Mesothelial cell of epicardium (in vitro differentiated cells): ENCODE measurements at regions not wholly inside any gene's neighbourhood (a gene's known extent, or its start where the extent isn't known, plus 50 kb on each side); places are given as distances from the start of the nearest gene placed in this dataset.

Experiments used
- DNase-seq, 2 experiments: peaks; one replicate each; pipeline ENCODE4 v3.0.0; 2021; ENCODE audit warnings: low spot score in 2 of 2; ENCODE audit not compliant: unreplicated experiment in 2 of 2
- H3K27ac Mint-ChIP-seq: 2 replicates; pipeline ENCODE4 v1.8.0; 2021; ENCODE audit warnings: mixed read lengths
- H3K27me3 Mint-ChIP-seq: 2 replicates; pipeline ENCODE4 v1.8.0; 2021; ENCODE audit warnings: low read depth, mixed read lengths
- H3K36me3 Mint-ChIP-seq: 2 replicates; pipeline ENCODE4 v1.8.0; 2021; ENCODE audit warnings: mixed read lengths
- H3K4me1 Mint-ChIP-seq: 2 replicates; pipeline ENCODE4 v1.8.0; 2021; ENCODE audit warnings: mixed read lengths
- H3K4me3 Mint-ChIP-seq: 2 replicates; pipeline ENCODE4 v1.8.0; 2021; ENCODE audit warnings: mild to moderate bottlenecking, moderate library complexity, mixed read lengths
- H3K9me3 Mint-ChIP-seq: 2 replicates; pipeline ENCODE4 v1.8.0; 2021; ENCODE audit warnings: mixed read lengths
- CTCF ChIP-seq: fragments of 200-600 bp; sonication (generic); IDR thresholded peaks from one replicate; pipeline ENCODE4 v1.5.0; 2021; ENCODE audit warnings: antibody characterized with exemption; ENCODE audit not compliant: unreplicated experiment

GRCh38 chr13:97079726-97080125 lies 85.5 kb upstream of the OXGR1 start:
- H3K27me3 Mint-ChIP-seq = no peaks in the 10 kb centered on the region
- H3K4me1 Mint-ChIP-seq = no peaks in the 10 kb centered on the region
- no peak for TF ChIP-seq CTCF
- H3K9me3 Mint-ChIP-seq = peaks cover 4% of the 10 kb centered on the region
- no peak overlapping the region for H3K4me3 Mint-ChIP-seq
- no peak for DNase-seq
- H3K27ac Mint-ChIP-seq = no peak overlapping the region
- no peaks in the 10 kb centered on the region for H3K36me3 Mint-ChIP-seq

GRCh38 chr13:97082461-97083207 lies 88.4 kb upstream of the OXGR1 start:
- TF ChIP-seq CTCF = no peak
- Mint-ChIP-seq H3K4me1 (no peaks in the 10 kb centered on the region), H3K36me3 (no peaks in the 10 kb centered on the region), H3K9me3 (peaks cover 9% of the 10 kb centered on the region), H3K4me3 (no peak overlapping the region), H3K27ac (no peak overlapping the region), H3K27me3 (no peaks in the 10 kb centered on the region)
- no peak for DNase-seq

GRCh38 chr13:97091196-97091595 lies 96.9 kb upstream of the OXGR1 start:
- no peak for TF ChIP-seq CTCF
- Mint-ChIP-seq H3K36me3 (no peaks in the 10 kb centered on the region), H3K4me3 (no peak overlapping the region), H3K27ac (no peak overlapping the region), H3K27me3 (no peaks in the 10 kb centered on the region), H3K4me1 (no peaks in the 10 kb centered on the region), H3K9me3 (peaks cover 28% of the 10 kb centered on the region)
- DNase-seq = no peak

- no peak for TF ChIP-seq CTCF
- no peaks in the 10 kb centered on the region for H3K27me3 Mint-ChIP-seq
- no peak overlapping the region for H3K4me3 Mint-ChIP-seq
- DNase-seq = no peak
- H3K9me3 Mint-ChIP-seq = peaks cover 11% of the 10 kb centered on the region
- no peaks in the 10 kb centered on the region for H3K4me1 Mint-ChIP-seq
- H3K27ac Mint-ChIP-seq = no peak overlapping the region
- H3K36me3 Mint-ChIP-seq = no peaks in the 10 kb centered on the region
Measured at GRCh38 chr13:97100821-97101220, 106.5 kb upstream of the OXGR1 start.

- Mint-ChIP-seq H3K4me1 (no peaks in the 10 kb centered on the region), H3K4me3 (no peak overlapping the region), H3K9me3 (peaks cover 4% of the 10 kb centered on the region), H3K27ac (no peak overlapping the region), H3K27me3 (no peaks in the 10 kb centered on the region), H3K36me3 (no peaks in the 10 kb centered on the region)
- no peak for DNase-seq
- no peak for TF ChIP-seq CTCF
Measured at GRCh38 chr13:97101912-97102708, 107.8 kb upstream of the OXGR1 start.
